Transverse colon (tissue), 4 donors: ENCODE measurements at regions not wholly inside any gene's neighbourhood (a gene's known extent, or its start where the extent isn't known, plus 50 kb on each side); places are given as distances from the start of the nearest gene placed in this dataset.

ENCODE experiments used
- DNase-seq: peaks from one replicate; pipeline ENCODE4 v3.0.0-alpha.2; 2019
- H3K27ac ChIP-seq, 4 donors: fragments of 200-600 bp; sonication (generic); 2 replicates each; pipeline ENCODE4 v1.5.1; 2016 to 2018; ENCODE audit warnings: inconsistent platforms in 4 of 4
- H3K27me3 ChIP-seq: fragments of 200-600 bp; sonication (generic); 2 replicates; pipeline ENCODE4 v1.5.1; 2017; ENCODE audit warnings: inconsistent platforms
- H3K36me3 ChIP-seq, 4 donors: fragments of 200-600 bp; sonication (generic); 2 replicates each; pipeline ENCODE4 v1.5.1; 2017 to 2019; ENCODE audit warnings: inconsistent platforms in 4 of 4
- H3K4me1 ChIP-seq, 4 donors: fragments of 200-600 bp; sonication (generic); 2 replicates each; pipeline ENCODE4 v1.5.1; 2017 to 2020; ENCODE audit warnings: inconsistent platforms in 4 of 4
- H3K4me3 ChIP-seq, 4 donors: fragments of 200-600 bp; sonication (generic); 1 replicate in 1 of 4; 2 replicates in 3 of 4; pipeline versions ENCODE4 v1.5.1 to v1.6.1; 2017 to 2019; ENCODE audit warnings: inconsistent platforms in 4 of 4
- H3K9me3 ChIP-seq, 2 donors: fragments of 200-600 bp; sonication (generic); 2 replicates each; pipeline ENCODE4 v1.5.1; 2017 to 2019; ENCODE audit warnings: inconsistent platforms in 2 of 2
- CTCF ChIP-seq, 5 experiments: fragments of 200-600 bp in 3 of 5; fragments of 450-650 bp in 2 of 5; sonication (generic) in 3 of 5; IDR thresholded peaks; 1 replicate in 2 of 5; 2 replicates in 3 of 5; pipeline ENCODE4 v1.5.1; 2016 to 2017; ENCODE audit warnings: antibody characterized with exemption in 5 of 5, inconsistent platforms in 3 of 5, mild to moderate bottlenecking in 2 of 5, moderate library complexity in 1 of 5
- EP300 ChIP-seq: sonication (generic); formaldehyde crosslinking; IDR thresholded peaks from one replicate; pipeline ENCODE4 v1.6.1; 2017; ENCODE audit warnings: antibody characterized with exemption, low read depth
- POLR2A ChIP-seq: fragments of 450-650 bp; IDR thresholded peaks from one replicate; pipeline ENCODE4 v1.6.1; 2016; ENCODE audit warnings: antibody characterized with exemption, mild to moderate bottlenecking, moderate library complexity
- POLR2AphosphoS5 ChIP-seq, 3 donors: sonication (generic); formaldehyde crosslinking; IDR thresholded peaks; one replicate each; pipeline ENCODE4 v1.6.1; 2016; ENCODE audit warnings: antibody characterized with exemption in 3 of 3
- WGBS, 2 donors: methylation state at CpG; one replicate each; pipeline ENCODE4 v1.1.5; 2018; ENCODE audit warnings: low coverage in 1 of 2; 5-methylcytosine and 5-hydroxymethylcytosine counted together
- in situ Hi-C, 4 donors: fragments of 200-750 bp; cut with MboI; loops; one replicate each; pipeline versions ENCODE4 v1.15.0 to v1.15.1; 2017; ENCODE audit warnings: low sequenced_read_pairs in 3 of 4, low pct_ligation_motif_present in 1 of 4, low pct_unique_long_range_greater_than_20kb in 1 of 4
- intact Hi-C: fragments of 100-400 bp; cut with DNase I; formaldehyde crosslinking; loops from one replicate; pipeline ENCODE4 v1.15.1; 2023; ENCODE audit warnings: low total_unique reads

- intact Hi-C loops = no loop called here
- TF ChIP-seq EP300 (no peak), POLR2A (no peak), CTCF (IDR thresholded peaks at IDR 0.05) (no peak), POLR2AphosphoS5 (IDR thresholded peaks at IDR 0.05) (no peak)
- WGBS, 2 donors = 52 to 83% methylated on average over 1 of the region's 1 CpG
- DNase-seq = no peak
- no peak overlapping the region for H3K4me3 ChIP-seq
- H3K27me3 ChIP-seq = no peaks in the 10 kb centered on the region
- H3K36me3 ChIP-seq = no peaks in the 10 kb centered on the region
- in situ Hi-C loops = no loop called here
- H3K27ac ChIP-seq = no peak overlapping the region
- H3K9me3 ChIP-seq = no peaks in the 10 kb centered on the region
- H3K4me1 ChIP-seq = peaks cover 0 to 5% (median 2%) of the 10 kb centered on the region in 4 donors
Measured at GRCh38 chr4:123790681-123791080, 394.1 kb downstream of the SPRY1 start.

- no peaks in the 10 kb centered on the region for H3K9me3 ChIP-seq
- no peak overlapping the region for H3K4me3 ChIP-seq
- DNase-seq = no peak
- intact Hi-C loops (no loop called here), in situ Hi-C loops (no loop called here)
- H3K4me1 ChIP-seq = peaks cover 0 to 4% (median 0%) of the 10 kb centered on the region in 4 donors
- no peaks in the 10 kb centered on the region for H3K36me3 ChIP-seq
- 77 to 90% methylated on average over 2 to 4 of the region's 4 CpGs for WGBS, 2 donors
- TF ChIP-seq POLR2AphosphoS5 (IDR thresholded peaks at IDR 0.05) = no peak
- no peak for TF ChIP-seq CTCF (IDR thresholded peaks at IDR 0.05)
- no peak for TF ChIP-seq POLR2A
- TF ChIP-seq EP300 = no peak
- H3K27ac ChIP-seq = no peak overlapping the region
- no peaks in the 10 kb centered on the region for H3K27me3 ChIP-seq
Measured at GRCh38 chr4:123802082-123802645, 405.6 kb downstream of the SPRY1 start.

- no peaks in the 10 kb centered on the region for H3K9me3 ChIP-seq
- no peaks in the 10 kb centered on the region for H3K36me3 ChIP-seq
- intact Hi-C loops (no loop called here), in situ Hi-C loops (no loop called here)
- no peak overlapping the region for H3K27ac ChIP-seq
- no peaks in the 10 kb centered on the region for H3K27me3 ChIP-seq
- no peak for DNase-seq
- peaks cover 0 to 4% (median 0%) of the 10 kb centered on the region in 4 donors for H3K4me1 ChIP-seq
- 45 to 49% methylated on average over 1 to 2 of the region's 2 CpGs for WGBS, 2 donors
- TF ChIP-seq POLR2A = no peak
- TF ChIP-seq POLR2AphosphoS5 (IDR thresholded peaks at IDR 0.05) = no peak
- no peak for TF ChIP-seq CTCF (IDR thresholded peaks at IDR 0.05)
- H3K4me3 ChIP-seq = no peak overlapping the region
Measured at GRCh38 chr4:123802933-123803332, 406.3 kb downstream of the SPRY1 start.

- intact Hi-C loops = no loop called here
- no peak overlapping the region for H3K4me3 ChIP-seq
- in situ Hi-C loops = no loop called here
- H3K27me3 ChIP-seq = no peaks in the 10 kb centered on the region
- H3K4me1 ChIP-seq = peaks cover 0 to 4% (median 0%) of the 10 kb centered on the region in 4 donors
- no peaks in the 10 kb centered on the region for H3K36me3 ChIP-seq
- WGBS, 2 donors = 83 to 87% methylated on average over 1 to 3 of the region's 3 CpGs
- TF ChIP-seq EP300 (no peak), CTCF (IDR thresholded peaks at IDR 0.05) (no peak), POLR2A (no peak), POLR2AphosphoS5 (IDR thresholded peaks at IDR 0.05) (no peak)
- DNase-seq = no peak
- no peak overlapping the region for H3K27ac ChIP-seq
- H3K9me3 ChIP-seq = no peaks in the 10 kb centered on the region
Measured at GRCh38 chr4:123804196-123804721, 407.7 kb downstream of the SPRY1 start.
